Stimulated activated CD4-positive, alpha-beta T cell treated with anti-CD3 and anti-CD28 coated beads, Interleukin-1b, Interleukin-23, amount 100 ng/mL, for 48 hours (primary cell): ENCODE measurements at regions not wholly inside any gene's neighbourhood (a gene's known extent, or its start where the extent isn't known, plus 50 kb on each side); places are given as distances from the start of the nearest gene placed in this dataset.

ENCODE experiments used
- DNase-seq: peaks from one replicate; pipeline ENCODE4 v3.0.0-alpha.2; 2020

- DNase-seq: no peak
Measured at GRCh38 chr6:126148853-126149252, 162.5 kb downstream of the TRMT11 start.

- no peak for DNase-seq
Measured at GRCh38 chr6:126152372-126152745, 166.0 kb downstream of the TRMT11 start.

- no peak for DNase-seq
Measured at GRCh38 chr6:126153661-126154060, 167.3 kb downstream of the TRMT11 start.

- no peak for DNase-seq
Measured at GRCh38 chr6:126156973-126157372, 170.6 kb downstream of the TRMT11 start.

- DNase-seq: no peak
Measured at GRCh38 chr6:126167726-126168125, 172.2 kb upstream of the CENPW start.

- DNase-seq: no peak
Measured at GRCh38 chr6:126170433-126170832, 169.5 kb upstream of the CENPW start.

- peak; percentile 4 for DNase-seq
Measured at GRCh38 chr6:126170978-126171382, 168.9 kb upstream of the CENPW start.

GRCh38 chr6:126172131-126172530, 167.8 kb upstream of the CENPW start:
- DNase-seq: no peak

GRCh38 chr6:126173265-126173664, 166.7 kb upstream of the CENPW start:
- DNase-seq: no peak

GRCh38 chr6:126174697-126175096, 165.2 kb upstream of the CENPW start:
- no peak for DNase-seq

- DNase-seq: no peak
Measured at GRCh38 chr6:126175251-126175650, 164.7 kb upstream of the CENPW start.

- no peak for DNase-seq
Measured at GRCh38 chr6:126176282-126176681, 163.6 kb upstream of the CENPW start.

GRCh38 chr6:126180585-126180984, 159.3 kb upstream of the CENPW start:
- peak; percentile 68 for DNase-seq

GRCh38 chr6:126181173-126181741, 158.7 kb upstream of the CENPW start:
- no peak for DNase-seq

GRCh38 chr6:126181890-126182289, 158.0 kb upstream of the CENPW start:
- no peak for DNase-seq

- DNase-seq: no peak
Measured at GRCh38 chr6:126182650-126183311, 157.1 kb upstream of the CENPW start.

GRCh38 chr6:126185774-126186173, 154.1 kb upstream of the CENPW start:
- no peak for DNase-seq

- no peak for DNase-seq
Measured at GRCh38 chr6:126188279-126188909, 151.5 kb upstream of the CENPW start.

- DNase-seq: no peak
Measured at GRCh38 chr6:126195625-126196236, 144.2 kb upstream of the CENPW start.

GRCh38 chr6:126198631-126199030, 141.3 kb upstream of the CENPW start:
- DNase-seq: no peak

GRCh38 chr6:126199466-126199865, 140.4 kb upstream of the CENPW start:
- DNase-seq: no peak

GRCh38 chr6:126202707-126203106, 137.2 kb upstream of the CENPW start:
- no peak for DNase-seq

GRCh38 chr6:126204126-126204525, 135.8 kb upstream of the CENPW start:
- no peak for DNase-seq

GRCh38 chr6:126204598-126204997, 135.3 kb upstream of the CENPW start:
- DNase-seq: no peak
